ENCODE measurements at regions not wholly inside any gene's neighbourhood (a gene's known extent, or its start where the extent isn't known, plus 50 kb on each side); places are given as distances from the start of the nearest gene placed in this dataset.

GRCh38 chr20:40939667-40940066 is 89.0 kb upstream of the TOP1 start:
- ATAC-seq = no peak
- TF ChIP-seq ZNF70 (CRISPR knock-in tag; IDR thresholded peaks at IDR 0.05) = no peak
- TF ChIP-seq POU6F1 (CRISPR knock-in tag; IDR thresholded peaks at IDR 0.05; ENCODE audit: borderline replicate concordance, low read depth) = no peak
- TF ChIP-seq GLIS3 (CRISPR knock-in tag; IDR thresholded peaks at IDR 0.05) = no peak
- TF ChIP-seq SNAI2 (CRISPR knock-in tag; IDR thresholded peaks at IDR 0.05) = no peak

- no peak for ATAC-seq
- TF ChIP-seq TOX (CRISPR knock-in tag; IDR thresholded peaks at IDR 0.05; ENCODE audit: borderline replicate concordance) (no peak), TSHZ2 (CRISPR knock-in tag; IDR thresholded peaks at IDR 0.05) (no peak), OSR1 (CRISPR knock-in tag; IDR thresholded peaks at IDR 0.05) (no peak), ZNF8 (CRISPR knock-in tag; IDR thresholded peaks at IDR 0.05) (no peak), CSRNP3 (CRISPR knock-in tag; IDR thresholded peaks at IDR 0.05) (no peak), CREB5 (CRISPR knock-in tag; IDR thresholded peaks at IDR 0.05; ENCODE audit: low read depth) (no peak), TCF4 (CRISPR knock-in tag; IDR thresholded peaks at IDR 0.05; ENCODE audit: borderline replicate concordance) (no peak)
Measured at GRCh38 chr20:40941133-40941610, 87.5 kb upstream of the TOP1 start.

GRCh38 chr20:40942006-40942405 is 86.6 kb upstream of the TOP1 start:
- no peak for ATAC-seq
- TF ChIP-seq GLIS3 (CRISPR knock-in tag; IDR thresholded peaks at IDR 0.05) (no peak), PATZ1 (CRISPR knock-in tag; IDR thresholded peaks at IDR 0.05; ENCODE audit: borderline replicate concordance) (no peak), ISL1 (CRISPR knock-in tag; IDR thresholded peaks at IDR 0.05) (no peak), PPARA (CRISPR knock-in tag; IDR thresholded peaks at IDR 0.05; ENCODE audit: borderline replicate concordance) (no peak), BACH2 (CRISPR knock-in tag; IDR thresholded peaks at IDR 0.05; ENCODE audit: borderline replicate concordance) (no peak), POU6F1 (CRISPR knock-in tag; IDR thresholded peaks at IDR 0.05; ENCODE audit: borderline replicate concordance, low read depth) (no peak), ZC3H10 (CRISPR knock-in tag; IDR thresholded peaks at IDR 0.05) (no peak), CSDC2 (CRISPR knock-in tag; IDR thresholded peaks at IDR 0.05) (no peak), TSHZ2 (CRISPR knock-in tag; IDR thresholded peaks at IDR 0.05) (no peak), CSRNP3 (CRISPR knock-in tag; IDR thresholded peaks at IDR 0.05) (no peak), ESRRG (CRISPR knock-in tag; IDR thresholded peaks at IDR 0.05) (no peak), SNAI2 (CRISPR knock-in tag; IDR thresholded peaks at IDR 0.05) (no peak), OSR1 (CRISPR knock-in tag; IDR thresholded peaks at IDR 0.05) (no peak), RARB (CRISPR knock-in tag; IDR thresholded peaks at IDR 0.05) (no peak), ZNF8 (CRISPR knock-in tag; IDR thresholded peaks at IDR 0.05) (no peak), ARNTL (CRISPR knock-in tag; IDR thresholded peaks at IDR 0.05; ENCODE audit: borderline replicate concordance, low read depth) (no peak), ZNF565 (CRISPR knock-in tag; conservative IDR thresholded peaks at IDR 0.05; ENCODE audit: low read depth) (no peak)
